ENCODE measurements at regions not wholly inside any gene's neighbourhood (a gene's known extent, or its start where the extent isn't known, plus 50 kb on each side); places are given as distances from the start of the nearest gene placed in this dataset.
"Not testable (repeated sequence)": the region's sequence is repeated elsewhere in the genome, so short reads cannot be mapped to it uniquely, and the experiment has no call there.

GRCh38 chr14:57150449-57150848, 118.3 kb downstream of the EXOC5 start:
- FAIRE-seq = no peak
- DNase-seq (ENCODE audit: insufficient read length) = no peak
- TF ChIP-seq POLR2AphosphoS5 (IDR thresholded peaks at IDR 0.05; ENCODE audit: low read depth, low read length) (no peak), TAF1 (IDR thresholded peaks at IDR 0.05; ENCODE audit: borderline replicate concordance, low read depth, low read length) (no peak), POLR2A (IDR thresholded peaks at IDR 0.05; ENCODE audit: low read depth, low read length) (no peak)

- no peak for TF ChIP-seq POLR2AphosphoS5 (IDR thresholded peaks at IDR 0.05; ENCODE audit: low read depth, low read length)
- no peak for TF ChIP-seq POLR2A (IDR thresholded peaks at IDR 0.05; ENCODE audit: low read depth, low read length)
- no peak for TF ChIP-seq TAF1 (IDR thresholded peaks at IDR 0.05; ENCODE audit: borderline replicate concordance, low read depth, low read length)
- no peak for FAIRE-seq
- DNase-seq (ENCODE audit: insufficient read length) = no peak
Observed at GRCh38 chr14:57139173-57139572, 129.5 kb downstream of the EXOC5 start.

GRCh38 chr14:57136669-57137328, 131.9 kb downstream of the EXOC5 start:
- FAIRE-seq = no peak
- TF ChIP-seq TAF1 (IDR thresholded peaks at IDR 0.05; ENCODE audit: borderline replicate concordance, low read depth, low read length) (no peak), POLR2A (IDR thresholded peaks at IDR 0.05; ENCODE audit: low read depth, low read length) (no peak), POLR2AphosphoS5 (IDR thresholded peaks at IDR 0.05; ENCODE audit: low read depth, low read length) (no peak)
- no peak for DNase-seq (ENCODE audit: insufficient read length)

GRCh38 chr14:57127809-57128208, 140.9 kb downstream of the EXOC5 start:
- FAIRE-seq = not testable (repeated sequence)

GRCh38 chr14:57122129-57122528, 146.6 kb downstream of the EXOC5 start:
- DNase-seq (ENCODE audit: insufficient read length) (no peak), FAIRE-seq (no peak)
- TF ChIP-seq POLR2AphosphoS5 (IDR thresholded peaks at IDR 0.05; ENCODE audit: low read depth, low read length) = no peak
- no peak for TF ChIP-seq POLR2A (IDR thresholded peaks at IDR 0.05; ENCODE audit: low read depth, low read length)
- no peak for TF ChIP-seq TAF1 (IDR thresholded peaks at IDR 0.05; ENCODE audit: borderline replicate concordance, low read depth, low read length)

More at GRCh38 chr14:57127809-57128208, 140.9 kb downstream of the EXOC5 start:
- DNase-seq (ENCODE audit: insufficient read length) = not testable (repeated sequence)

GRCh38 chr14:57112072-57112807, 156.5 kb downstream of the EXOC5 start:
- not testable (repeated sequence) for DNase-seq (ENCODE audit: insufficient read length); FAIRE-seq

- FAIRE-seq; DNase-seq (ENCODE audit: insufficient read length): not testable (repeated sequence)
Observed at GRCh38 chr14:57110411-57110810, 158.3 kb downstream of the EXOC5 start.

GRCh38 chr14:57091030-57091608, 177.6 kb downstream of the EXOC5 start:
- FAIRE-seq = no peak
- TF ChIP-seq POLR2A (IDR thresholded peaks at IDR 0.05; ENCODE audit: low read depth, low read length) = no peak
- no peak for TF ChIP-seq POLR2AphosphoS5 (IDR thresholded peaks at IDR 0.05; ENCODE audit: low read depth, low read length)
- TF ChIP-seq TAF1 (IDR thresholded peaks at IDR 0.05; ENCODE audit: borderline replicate concordance, low read depth, low read length) = no peak
- no peak for DNase-seq (ENCODE audit: insufficient read length)

GRCh38 chr14:57089901-57090300, 178.8 kb downstream of the EXOC5 start:
- DNase-seq (ENCODE audit: insufficient read length) = no peak
- no peak for FAIRE-seq
- TF ChIP-seq POLR2AphosphoS5 (IDR thresholded peaks at IDR 0.05; ENCODE audit: low read depth, low read length) (no peak), TAF1 (IDR thresholded peaks at IDR 0.05; ENCODE audit: borderline replicate concordance, low read depth, low read length) (no peak), POLR2A (IDR thresholded peaks at IDR 0.05; ENCODE audit: low read depth, low read length) (no peak)

GRCh38 chr14:57087841-57088240, 180.9 kb downstream of the EXOC5 start:
- TF ChIP-seq POLR2AphosphoS5 (IDR thresholded peaks at IDR 0.05; ENCODE audit: low read depth, low read length) (no peak), TAF1 (IDR thresholded peaks at IDR 0.05; ENCODE audit: borderline replicate concordance, low read depth, low read length) (no peak), POLR2A (IDR thresholded peaks at IDR 0.05; ENCODE audit: low read depth, low read length) (no peak)
- no peak for FAIRE-seq
- DNase-seq (ENCODE audit: insufficient read length) = no peak

GRCh38 chr14:57086271-57087162, 182.2 kb downstream of the EXOC5 start:
- no peak for FAIRE-seq
- TF ChIP-seq TAF1 (IDR thresholded peaks at IDR 0.05; ENCODE audit: borderline replicate concordance, low read depth, low read length) (no peak), POLR2AphosphoS5 (IDR thresholded peaks at IDR 0.05; ENCODE audit: low read depth, low read length) (no peak), POLR2A (IDR thresholded peaks at IDR 0.05; ENCODE audit: low read depth, low read length) (no peak)

More at GRCh38 chr14:57086271-57087162, 182.2 kb downstream of the EXOC5 start:
- no peak for DNase-seq (ENCODE audit: insufficient read length)

Data from GM12892 (cell line).